ENCODE measurements at regions not wholly inside any gene's neighbourhood (a gene's known extent, or its start where the extent isn't known, plus 50 kb on each side); places are given as distances from the start of the nearest gene placed in this dataset.

GRCh38 chr2:234788381-234788780, 163.4 kb upstream of the SH3BP4 start (continued):
- TF ChIP-seq MLX (CRISPR knock-in tag; IDR thresholded peaks at IDR 0.05) (no peak), PRDM15 (CRISPR knock-in tag; IDR thresholded peaks at IDR 0.05) (no peak), USF1 (CRISPR knock-in tag; IDR thresholded peaks at IDR 0.05) (no peak), CTCF (IDR thresholded peaks at IDR 0.05) (no peak), CDX4 (CRISPR knock-in tag; IDR thresholded peaks at IDR 0.05; ENCODE audit: borderline replicate concordance) (no peak)

- ATAC-seq (no peak), DNase-seq (ENCODE audit: low spot score) (no peak)
- Mint-ChIP-seq H3K36me3 (peaks cover 22% of the 10 kb centered on the region), H3K9me3 (peaks cover 24% of the 10 kb centered on the region), H3K27me3 (ENCODE audit: low read depth) (peaks cover 27% of the 10 kb centered on the region), H3K4me1 (peaks cover 31% of the 10 kb centered on the region), H3K27ac (no peak overlapping the region), H3K4me3 (no peak overlapping the region)
- POLR2A ChIA-PET: no interaction called here
- CTCF ChIA-PET: no interaction called here
- TF ChIP-seq FOXP4 (CRISPR knock-in tag; IDR thresholded peaks at IDR 0.05) (no peak), ELF4 (CRISPR knock-in tag; IDR thresholded peaks at IDR 0.05; ENCODE audit: low read depth) (no peak), NFE2L1 (CRISPR knock-in tag; IDR thresholded peaks at IDR 0.05) (no peak), ZMAT4 (CRISPR knock-in tag; IDR thresholded peaks at IDR 0.05) (no peak), MXD4 (CRISPR knock-in tag; IDR thresholded peaks at IDR 0.05; ENCODE audit: borderline replicate concordance) (no peak), ATF6 (CRISPR knock-in tag; IDR thresholded peaks at IDR 0.05) (no peak), SMAD4 (CRISPR knock-in tag; IDR thresholded peaks at IDR 0.05) (no peak), TEAD4 (CRISPR knock-in tag; IDR thresholded peaks at IDR 0.05) (no peak), FOXJ3 (CRISPR knock-in tag; IDR thresholded peaks at IDR 0.05; ENCODE audit: borderline replicate concordance) (no peak), JAZF1 (CRISPR knock-in tag; IDR thresholded peaks at IDR 0.05) (no peak), ARID4B (CRISPR knock-in tag; IDR thresholded peaks at IDR 0.05; ENCODE audit: borderline replicate concordance) (no peak), USF1 (CRISPR knock-in tag; IDR thresholded peaks at IDR 0.05) (no peak), ZNF671 (CRISPR knock-in tag; IDR thresholded peaks at IDR 0.05) (no peak), NR1H2 (CRISPR knock-in tag; IDR thresholded peaks at IDR 0.05) (no peak), JUN (CRISPR knock-in tag; IDR thresholded peaks at IDR 0.05) (no peak)
Measured at GRCh38 chr2:234787114-234787513, 164.7 kb upstream of the SH3BP4 start.

All from WTC11 (cell line).